ENCODE measurements at regions not wholly inside any gene's neighbourhood (a gene's known extent, or its start where the extent isn't known, plus 50 kb on each side); places are given as distances from the start of the nearest gene placed in this dataset.

- no peak for DNase-seq
These were observed 219.9 kb upstream of the GMDS start for GRCh38 chr6:2465336-2465735.

- DNase-seq: no peak
These were observed 219.2 kb upstream of the GMDS start for GRCh38 chr6:2464641-2465040.

- no peak for DNase-seq
These were observed 217.4 kb upstream of the GMDS start for GRCh38 chr6:2462831-2463230.

DNA sequence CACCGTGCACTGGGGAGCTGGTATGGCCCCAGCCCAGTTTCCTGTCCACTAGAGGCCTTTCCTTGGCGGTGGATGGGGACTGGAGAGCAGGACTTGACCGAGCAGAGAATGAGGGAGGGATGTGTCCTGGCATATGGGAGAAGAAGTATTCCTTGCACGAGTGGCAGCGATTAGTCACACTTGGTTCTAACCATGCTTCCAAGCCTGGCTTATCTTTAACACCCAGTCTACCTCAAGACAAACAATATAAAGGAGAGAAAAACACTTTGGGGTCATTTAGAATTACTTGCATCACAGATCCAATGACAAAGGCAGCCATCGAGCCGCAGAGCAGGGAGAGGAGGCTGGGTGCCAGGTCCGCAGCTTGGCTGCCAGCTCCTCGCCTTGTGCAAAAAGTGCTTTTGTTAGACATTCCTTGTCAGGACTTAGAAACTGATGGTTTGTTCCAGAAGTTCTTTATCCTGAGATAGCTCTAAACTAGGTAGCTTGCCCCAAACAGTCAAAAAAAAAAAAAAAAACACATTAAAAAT is 214.9 kb upstream of the GMDS start:
- peak in 8 of 56 donors; percentile 2 to 36 (median 18) for DNase-seq

- DNase-seq: no peak
These were observed 208.8 kb upstream of the GMDS start for GRCh38 chr6:2454180-2454579.

DNA sequence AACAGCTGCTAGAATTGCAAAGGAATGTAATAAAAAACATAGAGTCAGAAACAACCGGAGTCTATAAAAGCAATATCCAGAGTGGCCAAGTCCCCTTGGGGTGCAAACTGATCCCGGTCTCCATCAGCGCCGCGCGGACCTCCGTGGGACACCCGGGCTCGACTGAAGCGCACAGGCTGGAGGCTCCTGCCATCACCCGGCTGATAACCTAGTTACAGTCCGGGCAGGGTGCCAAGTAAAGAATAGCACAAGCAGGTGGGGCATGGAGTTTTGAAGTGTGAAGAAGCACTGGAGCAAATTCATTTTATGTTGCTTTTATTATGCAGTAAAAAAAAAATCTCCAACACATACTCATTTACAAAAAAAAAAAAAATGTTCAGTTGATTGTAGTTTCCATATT is 205.1 kb upstream of the GMDS start:
- peak in 2 of 56 donors; percentile 12 for DNase-seq

DNA sequence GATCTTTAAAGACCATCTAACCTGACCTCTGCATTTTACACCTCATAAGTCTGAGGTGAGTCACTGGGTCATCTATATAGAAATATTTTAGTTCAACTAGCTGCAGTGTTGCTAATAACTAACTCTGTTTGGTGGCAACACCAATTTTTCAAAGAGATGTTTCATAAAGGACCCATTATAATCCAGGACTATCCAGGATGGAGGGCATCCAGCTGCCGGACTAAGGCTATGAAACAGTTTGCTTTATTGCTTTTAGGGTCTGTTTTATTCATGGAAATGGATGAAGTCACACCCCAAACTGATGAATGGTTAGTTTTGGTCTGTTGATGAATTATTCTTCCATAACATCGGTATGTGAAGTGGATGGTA is 204.2 kb upstream of the GMDS start:
- no peak for DNase-seq

DNA sequence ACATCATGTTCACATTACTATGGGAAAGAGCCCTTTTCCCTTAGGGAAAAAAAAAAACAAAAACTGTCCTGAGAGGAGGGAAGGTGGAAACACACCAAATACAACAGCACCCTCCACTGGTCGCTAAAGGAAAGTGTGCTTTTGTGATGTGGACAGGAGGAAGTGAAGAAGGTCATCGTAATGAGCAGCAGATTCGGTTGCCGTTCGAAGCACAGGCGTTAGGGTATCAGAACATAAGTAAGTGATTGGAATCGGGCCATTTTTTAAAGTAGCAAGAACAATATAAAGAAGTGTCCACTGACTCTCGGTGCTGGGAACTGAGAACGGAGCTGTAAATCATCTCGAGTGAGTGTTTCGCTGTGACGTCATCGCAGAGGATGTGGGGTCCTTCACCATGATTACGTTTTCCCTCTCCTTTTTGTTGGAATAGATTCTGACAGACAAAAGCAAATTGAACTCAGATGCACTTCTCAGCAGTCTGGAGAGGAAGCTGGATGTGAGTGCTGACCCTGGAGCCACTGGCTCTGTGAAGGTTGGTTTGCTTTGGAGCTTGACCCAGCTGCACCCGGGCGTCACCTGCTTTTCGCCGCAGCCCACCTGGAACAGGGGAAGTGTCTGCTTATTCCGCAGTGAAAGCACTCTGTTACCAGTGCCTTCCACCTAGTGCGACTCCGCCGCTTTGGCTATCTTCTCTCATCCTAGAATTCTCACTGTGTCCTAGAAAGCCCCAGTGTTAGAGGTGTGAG is 203.6 kb upstream of the GMDS start:
- peak in 5 of 56 donors; percentile 4 to 19 (median 12) for DNase-seq

GRCh38 chr6:2447931-2448330 is 202.5 kb upstream of the GMDS start:
- DNase-seq: no peak

DNA sequence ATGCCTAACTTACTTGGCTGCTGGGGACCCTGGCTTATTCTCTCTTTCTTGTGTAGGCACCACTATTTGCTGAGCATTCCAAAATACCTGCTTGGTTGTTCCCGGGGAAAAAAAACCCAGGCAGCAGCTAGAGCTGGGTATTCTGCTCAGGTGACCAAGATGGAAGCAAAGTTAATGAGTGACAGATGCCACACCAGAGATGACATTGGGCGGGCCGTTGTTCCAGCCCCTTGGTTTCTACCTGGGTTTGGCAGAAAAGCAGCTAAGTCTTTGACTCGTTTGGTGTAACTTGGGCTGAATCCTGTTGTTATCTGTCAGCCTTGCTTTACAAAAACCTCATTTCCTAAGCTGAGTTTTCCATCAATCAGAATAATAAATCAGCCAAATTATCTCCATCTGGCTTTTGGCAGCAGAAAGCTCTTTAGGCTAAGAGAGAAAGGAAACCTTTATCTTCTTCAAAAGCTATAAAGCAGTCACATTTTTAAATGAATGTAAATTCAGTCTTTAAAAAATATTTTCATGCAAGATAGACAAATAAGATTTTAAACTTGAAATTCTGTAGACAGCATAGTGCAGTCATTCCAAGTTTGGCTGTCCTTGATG is 202.0 kb upstream of the GMDS start:
- no peak for DNase-seq

- no peak for DNase-seq
These were observed 196.4 kb upstream of the GMDS start for GRCh38 chr6:2441601-2442475.

GRCh38 chr6:2440516-2440915 is 195.1 kb upstream of the GMDS start:
- no peak for DNase-seq

GRCh38 chr6:2439632-2440031 is 194.2 kb upstream of the GMDS start:
- no peak for DNase-seq

- no peak for DNase-seq
These were observed 193.7 kb upstream of the GMDS start for GRCh38 chr6:2439082-2439481.

GRCh38 chr6:2436410-2437154 is 191.2 kb upstream of the GMDS start:
- no peak for DNase-seq

DNA sequence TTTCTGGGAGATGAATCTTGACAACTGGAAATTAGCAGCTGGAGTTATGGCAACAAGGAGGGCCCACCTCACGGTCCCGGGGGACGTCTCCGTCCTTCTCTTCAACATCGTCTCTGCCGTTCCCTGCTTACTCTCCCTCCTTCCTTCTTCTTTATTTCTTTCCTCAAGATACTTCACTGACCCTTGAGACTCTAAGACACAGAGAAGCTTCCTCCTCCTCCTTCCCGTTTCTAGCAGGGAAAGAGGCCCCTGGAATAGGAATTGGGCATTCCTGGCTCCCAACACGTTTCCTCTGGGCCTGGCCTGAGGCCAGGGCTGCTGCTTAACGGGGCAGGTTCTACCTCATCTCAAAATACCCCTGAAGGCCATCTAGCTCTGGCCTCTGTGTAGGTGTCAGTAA is 189.9 kb upstream of the GMDS start:
- DNase-seq: no peak

GRCh38 chr6:2434912-2435311 is 189.5 kb upstream of the GMDS start:
- no peak for DNase-seq

GRCh38 chr6:2434116-2434515 is 188.7 kb upstream of the GMDS start:
- no peak for DNase-seq

GRCh38 chr6:2433711-2434110 is 188.3 kb upstream of the GMDS start:
- DNase-seq: no peak

DNA sequence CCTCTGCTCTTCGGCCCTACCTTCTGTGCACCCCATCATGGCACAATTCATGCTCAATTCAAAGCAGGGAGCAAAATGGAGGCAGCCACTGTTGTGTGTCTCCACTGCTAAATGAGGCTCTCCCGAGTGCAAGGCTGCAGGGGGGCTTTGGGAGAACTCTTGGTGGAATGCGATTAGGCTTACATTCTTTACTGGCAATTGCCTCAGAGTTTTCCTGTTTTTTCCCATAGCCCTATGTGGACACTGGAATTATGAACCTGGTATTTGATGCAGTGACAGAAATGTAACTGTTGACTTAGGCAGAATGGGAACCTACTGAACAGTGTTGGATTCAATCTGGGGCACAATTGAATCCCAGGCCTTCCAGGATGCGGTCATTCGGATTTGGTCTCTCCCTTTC is 187.9 kb upstream of the GMDS start:
- no peak for DNase-seq

GRCh38 chr6:2432292-2432691 is 186.9 kb upstream of the GMDS start:
- DNase-seq: no peak
